Cardiac septum (tissue), 1 donor: ENCODE measurements at regions not wholly inside any gene's neighbourhood (a gene's known extent, or its start where the extent isn't known, plus 50 kb on each side); places are given as distances from the start of the nearest gene placed in this dataset.

Experiments used
- DNase-seq: peaks from one replicate; pipeline ENCODE4 v3.0.0-alpha.2; 2020; ENCODE audit warnings: low spot score
- intact Hi-C: fragments of 100-400 bp; cut with DNase I; formaldehyde crosslinking; loops from one replicate; pipeline ENCODE4 v1.14.0; 2022
- donor health status: DM: no; HTN: no; CAD: no.

GRCh38 chr2:59025157-59025757 lies 784.1 kb upstream of the FANCL start:
- intact Hi-C loops = no loop called here

GRCh38 chr2:59021786-59022185 lies 780.7 kb upstream of the FANCL start:
- intact Hi-C loops = no loop called here
- no peak for DNase-seq

More at GRCh38 chr2:59025157-59025757, 784.1 kb upstream of the FANCL start:
- DNase-seq = no peak

DNA sequence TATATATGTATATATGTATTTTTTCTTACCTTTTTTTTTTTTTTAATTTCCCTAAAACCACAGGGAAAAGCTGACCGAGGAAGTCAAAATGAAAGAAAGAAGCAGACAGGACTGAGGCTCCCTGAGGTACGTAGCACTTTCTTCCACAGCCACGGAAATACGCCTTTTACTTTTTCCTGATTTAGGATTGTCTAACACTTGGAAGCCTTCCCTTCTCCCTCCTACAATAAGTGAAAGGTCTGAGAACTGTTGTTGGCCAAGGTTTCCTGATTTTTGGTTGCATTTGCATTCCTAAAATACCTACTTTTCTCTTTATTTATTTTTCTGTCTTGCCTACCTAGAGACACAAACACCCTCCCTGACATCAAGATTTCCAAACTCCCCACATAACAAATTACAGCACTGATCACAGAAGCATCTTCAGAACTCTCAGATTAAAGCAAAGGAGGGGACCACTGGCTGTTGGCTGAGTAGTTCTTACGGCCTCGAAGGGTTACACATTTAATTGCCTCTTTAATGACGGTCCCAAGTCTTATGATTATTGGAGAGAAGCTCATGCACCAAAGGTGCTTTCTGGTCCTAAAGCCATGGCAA lies 778.5 kb upstream of the FANCL start:
- no peak for DNase-seq
- intact Hi-C loops = no loop called here

GRCh38 chr2:59018737-59019136 lies 777.6 kb upstream of the FANCL start:
- no peak for DNase-seq

DNA sequence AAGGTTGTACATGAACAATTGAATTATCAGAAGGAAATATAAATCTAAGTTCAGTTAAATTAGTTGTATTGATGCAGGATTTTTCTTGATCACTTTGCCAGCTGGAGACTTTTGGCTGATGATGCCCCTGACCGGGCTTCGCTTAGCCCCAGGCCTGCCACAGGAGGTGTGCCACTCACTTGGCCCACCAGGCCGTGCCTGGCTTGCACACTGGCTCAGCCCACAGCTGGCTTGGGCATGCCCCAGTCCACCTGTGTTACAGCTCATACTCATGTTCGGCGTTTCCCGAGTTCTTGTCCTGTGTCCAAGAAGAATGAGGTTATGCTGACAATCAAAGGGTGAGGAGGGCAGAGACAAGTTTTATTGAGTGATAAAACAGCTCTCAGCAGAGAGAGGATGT lies 773.9 kb upstream of the FANCL start:
- intact Hi-C loops = no loop called here
- no peak for DNase-seq

More at GRCh38 chr2:59018737-59019136, 777.6 kb upstream of the FANCL start:
- intact Hi-C loops = no loop called here

DNA sequence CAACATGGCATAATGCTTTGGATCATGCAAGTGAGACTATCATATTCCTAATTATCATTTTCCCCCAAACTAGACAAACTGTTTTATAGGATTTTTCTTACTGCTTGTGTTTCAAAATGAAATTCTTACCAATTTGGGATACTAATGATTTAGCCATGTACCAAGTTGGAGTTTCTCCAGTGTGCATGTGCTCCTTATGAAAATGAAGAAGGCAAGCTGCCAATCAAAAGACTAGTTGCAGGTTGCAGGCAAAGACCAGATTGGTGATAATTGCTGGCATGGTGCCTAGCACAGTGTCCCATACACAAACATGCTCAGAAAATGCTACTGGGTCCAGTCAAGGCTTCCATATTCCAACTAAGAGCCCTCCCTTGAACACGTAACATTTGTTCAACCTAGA lies 771.8 kb upstream of the FANCL start:
- intact Hi-C loops = no loop called here
- DNase-seq = no peak

- no peak for DNase-seq
- intact Hi-C loops = no loop called here
Measured at GRCh38 chr2:59012234-59012633, 771.1 kb upstream of the FANCL start.

DNA sequence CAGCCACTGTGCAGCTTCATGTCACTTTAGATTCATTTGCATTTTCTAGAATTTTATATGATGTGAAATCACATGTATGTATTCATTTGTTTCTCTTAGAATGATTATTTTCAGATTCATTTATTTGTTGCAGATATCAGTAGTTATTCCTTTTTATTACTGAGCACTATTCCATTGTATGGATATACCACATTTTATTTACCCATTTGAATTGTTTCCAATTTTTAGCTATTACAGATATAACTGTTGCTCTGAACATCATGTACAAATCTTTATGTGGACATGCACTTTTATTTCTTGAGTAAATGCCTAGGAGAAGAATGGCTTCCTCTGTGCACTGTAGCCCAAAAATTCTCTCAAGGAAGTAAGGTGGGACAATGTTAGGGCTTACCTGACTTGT lies 767.8 kb upstream of the FANCL start:
- intact Hi-C loops = no loop called here
- no peak for DNase-seq

- intact Hi-C loops = no loop called here
- no peak for DNase-seq
Measured at GRCh38 chr2:59005836-59006615, 764.9 kb upstream of the FANCL start.

- intact Hi-C loops = no loop called here
- DNase-seq = no peak
Measured at GRCh38 chr2:59004621-59005020, 763.5 kb upstream of the FANCL start.

DNA sequence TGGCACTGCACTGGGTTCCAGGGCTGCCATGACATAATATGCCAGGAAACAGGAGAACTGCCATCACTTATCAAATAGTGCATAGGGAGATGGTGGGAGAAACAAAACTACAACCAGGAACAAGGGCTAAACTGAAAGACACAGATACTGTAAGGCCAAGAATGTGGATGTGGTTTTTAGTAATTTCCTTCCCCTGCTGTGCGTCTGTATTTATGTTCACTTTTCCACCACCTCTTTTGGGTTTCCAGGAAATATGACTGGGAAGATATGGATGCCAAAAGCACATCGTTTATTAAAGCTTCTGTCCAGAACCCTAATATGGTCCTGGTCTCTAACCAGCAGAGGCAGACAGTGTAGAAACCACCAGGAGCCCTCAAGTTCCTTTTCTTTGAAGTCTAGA lies 759.7 kb upstream of the FANCL start:
- intact Hi-C loops = no loop called here
- DNase-seq = no peak

- DNase-seq = no peak
- intact Hi-C loops = no loop called here
Measured at GRCh38 chr2:58992062-58992706, 751.1 kb upstream of the FANCL start.

- no peak for DNase-seq
- intact Hi-C loops = no loop called here
Measured at GRCh38 chr2:58991357-58991756, 750.2 kb upstream of the FANCL start.

GRCh38 chr2:58985541-58985940 lies 744.4 kb upstream of the FANCL start:
- intact Hi-C loops = no loop called here
- no peak for DNase-seq

DNA sequence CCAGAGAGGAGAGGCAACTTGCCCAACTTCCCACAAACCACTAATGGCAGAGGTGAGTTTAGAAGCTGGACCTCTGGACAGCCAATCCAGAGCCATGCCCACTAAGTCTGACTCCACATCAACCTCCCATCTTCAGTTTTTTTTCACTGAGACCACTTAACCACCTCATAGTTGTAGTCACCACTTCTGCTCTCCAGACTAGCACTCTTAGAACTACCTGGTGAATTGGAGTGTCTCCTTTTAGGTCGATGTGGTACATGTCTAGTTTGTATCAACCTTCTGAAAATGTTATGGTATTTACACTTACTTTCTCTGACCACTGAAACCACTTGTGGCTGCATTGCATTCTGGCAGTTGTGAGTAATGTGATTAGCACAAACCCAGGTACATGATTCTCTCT lies 743.6 kb upstream of the FANCL start:
- DNase-seq = no peak

GRCh38 chr2:58983111-58983510 lies 742.0 kb upstream of the FANCL start:
- intact Hi-C loops = no loop called here
- DNase-seq = no peak

More for the DNA sequence above, 743.6 kb upstream of the FANCL start:
- intact Hi-C loops = no loop called here

DNA sequence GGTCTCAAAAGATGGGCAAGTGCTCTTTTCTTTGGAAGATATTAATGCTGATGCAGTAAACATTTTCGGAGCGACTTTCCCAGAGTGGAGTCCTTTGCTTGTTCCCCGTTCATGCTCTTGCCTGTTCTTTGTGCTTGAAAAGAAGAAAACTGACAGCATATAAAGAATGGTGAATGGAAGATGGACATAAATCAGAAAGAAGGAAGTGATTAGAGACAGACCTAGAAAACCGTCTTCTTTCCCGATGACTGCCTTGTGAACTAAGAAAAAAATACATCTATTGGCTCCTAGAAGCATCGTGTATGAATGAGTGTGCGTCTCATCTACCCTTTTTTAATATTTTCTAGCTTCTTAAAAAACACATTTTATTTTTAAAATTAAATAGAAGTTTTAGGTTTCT lies 740.1 kb upstream of the FANCL start:
- intact Hi-C loops = no loop called here
- no peak for DNase-seq

DNA sequence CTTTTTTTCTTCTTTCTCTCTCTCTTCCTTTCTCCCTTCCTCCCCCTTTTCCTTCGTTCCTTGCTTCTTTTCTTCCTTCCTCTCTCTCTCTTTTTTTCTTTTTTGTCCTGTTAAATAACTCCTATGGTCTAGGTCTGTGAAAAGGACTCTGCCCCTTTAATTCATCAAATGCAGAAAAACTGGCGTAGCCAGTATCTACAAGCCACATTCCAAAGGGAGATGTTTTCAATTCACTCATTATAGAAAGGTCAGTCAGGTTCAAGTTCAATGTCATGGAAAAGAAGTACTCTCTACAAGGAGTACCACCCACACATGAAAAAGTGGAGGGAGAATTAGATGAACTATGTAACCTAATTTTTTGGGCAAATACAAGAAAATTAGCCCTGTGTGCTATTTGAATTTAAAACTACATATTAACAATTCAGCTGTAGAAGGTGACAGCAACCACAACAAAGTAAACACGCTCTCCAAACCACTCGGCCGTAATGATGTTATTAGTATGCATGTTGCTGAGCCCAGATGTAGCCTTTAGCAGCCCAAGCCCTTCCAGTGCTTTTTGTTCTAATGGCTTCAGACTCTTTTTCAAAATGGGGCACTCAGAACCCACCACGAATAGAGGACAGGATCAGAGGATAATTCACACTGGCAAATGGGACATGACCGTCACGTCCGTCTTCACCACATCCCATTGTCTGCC lies 735.4 kb upstream of the FANCL start:
- intact Hi-C loops = no loop called here
- DNase-seq = no peak

DNA sequence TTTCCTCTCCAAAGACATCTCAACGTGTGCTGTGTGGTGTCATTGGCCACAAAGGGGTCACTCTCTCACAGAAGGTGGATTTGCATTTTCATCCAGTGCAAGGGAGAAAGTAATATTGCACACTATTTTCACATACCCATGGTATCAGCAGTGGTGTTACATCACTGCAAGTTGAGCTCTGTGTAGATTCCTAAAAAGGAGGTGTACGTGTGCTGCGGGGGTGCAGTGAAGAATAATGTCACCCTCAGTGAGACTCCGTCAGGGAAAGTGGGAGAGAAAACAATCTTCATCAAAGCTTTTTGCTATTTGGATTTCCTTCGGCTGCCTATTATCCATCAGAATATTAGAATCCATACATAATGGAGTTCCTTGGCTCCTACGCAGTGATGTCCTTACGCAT lies 733.8 kb upstream of the FANCL start:
- intact Hi-C loops = no loop called here
- DNase-seq = no peak

DNA sequence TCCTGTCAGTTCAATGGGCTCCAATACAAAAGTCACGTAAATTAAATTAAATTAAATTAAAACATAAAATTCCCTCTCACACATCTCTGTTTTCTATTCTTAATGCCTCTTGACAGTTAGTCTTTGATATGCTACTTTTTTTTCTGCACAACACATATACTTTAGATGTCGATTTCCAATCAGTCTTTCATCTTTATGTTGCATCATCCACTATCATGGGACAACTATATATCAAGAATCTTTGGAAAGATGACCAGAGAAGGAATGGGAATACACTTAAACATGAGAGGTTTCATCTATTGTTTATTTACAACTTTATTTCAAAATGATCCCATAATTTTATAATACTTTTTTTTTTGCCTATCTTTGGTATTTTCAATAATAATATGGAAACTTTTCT lies 733.3 kb upstream of the FANCL start:
- intact Hi-C loops = no loop called here
- DNase-seq = no peak
